Left renal pelvis (tissue), 4 donors: ENCODE measurements at regions not wholly inside any gene's neighbourhood (a gene's known extent, or its start where the extent isn't known, plus 50 kb on each side); places are given as distances from the start of the nearest gene placed in this dataset.

ENCODE experiments used
- DNase-seq, 4 donors: peaks; one replicate each; pipeline ENCODE4 v3.0.0-alpha.2; 2013; ENCODE audit warnings: low read depth in 4 of 4, low spot score in 3 of 4

DNA sequence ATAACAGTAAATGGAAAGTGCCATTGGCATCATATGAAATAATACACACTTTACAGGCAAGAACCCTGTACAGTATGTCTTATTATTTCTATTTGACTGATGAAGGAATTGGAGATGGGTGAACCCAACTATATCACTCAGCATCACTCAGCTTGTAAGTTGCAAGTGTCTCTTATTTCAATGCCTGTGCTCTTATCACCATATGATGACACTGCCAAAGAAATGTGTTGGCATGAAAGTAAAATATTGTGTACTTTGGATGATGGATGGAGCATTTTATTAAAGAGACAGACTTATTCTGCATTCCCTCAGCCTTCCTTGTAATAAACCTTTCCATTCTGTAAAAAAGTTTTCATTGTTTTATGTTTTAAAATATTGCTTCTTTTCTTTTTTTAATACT, 927.5 kb upstream of the VRK2 start:
- no peak for DNase-seq

GRCh38 chr2:57126410-57126809, 920.2 kb upstream of the VRK2 start:
- no peak for DNase-seq

- no peak for DNase-seq
Measured at GRCh38 chr2:57139179-57139578, 907.4 kb upstream of the VRK2 start.

DNA sequence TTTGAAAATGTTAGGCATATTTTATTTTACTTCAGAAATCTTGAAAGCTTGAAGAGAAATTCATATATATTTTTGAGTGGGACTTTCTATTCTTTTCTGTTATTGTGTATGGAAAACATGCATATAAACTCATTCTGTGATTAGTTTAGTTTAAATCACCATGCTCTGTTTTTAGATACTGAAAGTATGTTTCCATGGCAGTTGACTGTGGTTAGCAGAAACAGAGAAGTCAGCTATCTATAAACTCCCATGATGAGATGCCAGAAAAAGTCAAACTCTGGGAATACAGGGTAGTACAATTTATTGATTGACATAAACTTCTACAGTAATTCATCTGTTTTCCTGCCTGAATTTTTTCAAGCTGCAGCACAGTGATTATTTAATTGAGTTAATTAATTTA, 905.3 kb upstream of the VRK2 start:
- DNase-seq: no peak

DNA sequence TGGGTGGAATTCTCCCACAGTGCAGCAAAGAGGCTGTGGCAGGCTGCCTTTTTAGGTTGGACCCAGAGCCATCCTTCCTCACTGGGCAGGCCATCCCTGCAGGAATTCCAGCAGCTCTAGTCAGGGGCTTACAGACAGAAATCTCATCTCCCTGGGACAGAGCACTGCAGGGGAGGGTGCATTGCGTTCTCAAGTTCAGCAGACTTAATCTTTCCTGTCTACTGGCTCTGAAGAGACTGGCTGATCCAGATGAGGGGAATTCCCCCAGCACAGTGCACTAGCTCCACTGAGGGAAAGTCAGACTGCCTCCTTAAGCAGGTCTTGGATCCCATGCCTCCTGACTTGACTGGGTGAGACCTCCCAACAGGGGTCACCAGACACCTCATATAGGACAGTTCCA, 899.7 kb upstream of the VRK2 start:
- DNase-seq: no peak

- DNase-seq: no peak
Measured at GRCh38 chr2:57156231-57156924, 890.2 kb upstream of the VRK2 start.

DNA sequence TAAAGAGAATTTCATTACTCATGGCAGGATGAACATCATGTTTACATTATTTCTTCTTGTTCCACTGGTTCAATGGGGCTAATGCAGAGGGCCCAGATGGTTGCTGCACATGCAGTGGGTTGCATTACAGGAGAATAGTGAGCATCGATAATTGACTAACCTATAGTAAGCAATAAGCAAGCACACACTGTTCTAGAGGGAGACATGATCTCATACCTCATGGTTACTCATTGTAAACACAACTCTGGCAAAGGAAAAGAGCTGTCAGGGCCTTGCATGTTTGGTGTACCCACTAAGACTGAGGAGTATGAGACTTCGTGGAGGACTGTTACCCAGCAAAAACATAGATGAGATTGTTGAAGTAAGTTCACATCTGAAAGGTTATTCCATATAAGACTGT, 885.6 kb upstream of the VRK2 start:
- no peak for DNase-seq

DNA sequence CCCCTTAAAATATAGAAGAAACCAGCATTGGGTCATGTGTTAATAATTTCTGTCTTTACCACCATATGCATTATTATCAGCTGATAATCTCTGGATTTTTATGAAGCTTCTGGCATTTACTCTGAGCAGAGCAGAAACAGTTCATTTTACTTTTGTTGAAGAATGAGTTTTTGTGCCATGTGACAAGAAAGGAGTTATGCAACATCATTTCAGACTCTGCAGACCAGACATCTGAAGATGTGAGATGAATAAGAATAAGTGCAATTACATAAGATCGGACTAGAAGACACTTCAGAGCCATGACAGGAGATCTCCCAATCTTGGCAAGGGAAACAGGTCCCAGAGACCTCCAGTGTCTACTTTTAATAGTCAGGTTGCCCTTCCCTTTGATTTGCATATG, 869.4 kb upstream of the VRK2 start:
- no peak for DNase-seq

GRCh38 chr2:57180042-57180567, 866.5 kb upstream of the VRK2 start:
- no peak for DNase-seq

DNA sequence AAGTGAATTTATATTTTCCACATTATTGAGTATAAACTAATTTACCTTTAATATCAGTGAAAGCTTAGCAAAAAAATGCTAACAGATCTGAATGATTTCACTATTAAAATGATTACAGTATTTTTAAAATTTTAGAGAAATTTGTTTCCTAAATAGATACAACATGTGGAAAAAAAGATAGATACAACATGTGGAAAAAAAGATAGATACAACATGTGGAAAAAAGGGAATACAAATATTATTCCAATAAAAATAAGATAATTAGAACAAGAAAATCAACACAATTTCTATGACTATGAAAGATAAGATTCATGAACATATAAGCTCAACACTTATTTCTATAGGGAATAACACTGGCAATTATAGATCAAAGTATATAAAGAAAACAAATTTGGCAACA, 865.9 kb upstream of the VRK2 start:
- DNase-seq: no peak

DNA sequence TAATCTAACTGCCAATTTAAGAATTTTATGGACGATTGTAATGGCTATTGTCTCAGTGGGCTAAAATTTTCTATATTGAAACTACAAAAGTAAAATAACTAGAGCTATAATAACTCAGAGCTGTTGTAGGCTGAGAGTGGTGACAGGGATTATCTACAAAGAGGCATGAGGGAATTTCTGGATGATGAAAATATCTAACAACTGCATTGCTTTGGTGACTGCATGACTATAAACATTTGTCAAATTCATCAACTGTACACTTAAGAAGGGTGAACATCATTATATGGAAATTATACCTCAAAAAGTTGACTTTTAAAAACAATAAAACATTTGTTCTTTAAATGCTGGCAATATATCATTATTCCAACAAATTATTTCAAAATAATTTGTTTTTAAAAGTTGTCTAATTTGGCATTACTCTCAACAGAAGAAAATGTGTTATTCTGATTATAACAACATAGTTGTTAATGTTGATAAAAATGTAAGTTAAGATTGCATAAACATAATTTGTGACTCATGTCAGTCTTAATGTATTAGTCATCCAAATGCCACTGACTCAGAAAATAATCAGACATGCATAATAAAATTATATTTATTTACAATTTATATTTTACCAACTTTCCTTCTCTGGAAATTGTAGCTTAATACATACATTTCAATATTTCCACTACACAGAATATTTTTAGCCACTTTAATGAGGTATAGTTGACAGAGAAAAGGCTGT, 865.1 kb upstream of the VRK2 start:
- DNase-seq: no peak

DNA sequence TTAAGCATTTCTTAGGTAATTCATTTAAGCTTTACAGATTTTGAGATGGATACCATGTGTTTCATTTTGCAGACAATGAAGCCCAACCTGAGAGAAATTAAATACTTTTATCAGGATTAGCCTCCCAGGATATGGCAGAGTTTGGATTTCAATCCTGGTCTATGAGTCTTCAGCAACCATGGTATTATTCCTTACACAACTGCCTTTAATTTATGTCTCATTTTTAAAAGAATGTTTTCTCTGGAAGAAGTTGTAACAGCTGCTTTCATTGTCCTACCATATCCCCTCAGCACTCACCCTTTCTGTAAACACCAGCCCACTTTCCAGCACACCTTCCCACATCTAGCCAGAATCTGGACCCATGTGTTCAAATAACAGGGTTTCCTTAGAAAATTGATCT, 863.7 kb upstream of the VRK2 start:
- no peak for DNase-seq

- DNase-seq: no peak
Measured at GRCh38 chr2:57185568-57185967, 861.0 kb upstream of the VRK2 start.

- no peak for DNase-seq
Measured at GRCh38 chr2:57190007-57190406, 856.6 kb upstream of the VRK2 start.

- DNase-seq: no peak
Measured at GRCh38 chr2:57199663-57200062, 846.9 kb upstream of the VRK2 start.

- no peak for DNase-seq
Measured at GRCh38 chr2:57204364-57204763, 842.2 kb upstream of the VRK2 start.

GRCh38 chr2:57205241-57205640, 841.4 kb upstream of the VRK2 start:
- no peak for DNase-seq

- DNase-seq: no peak
Measured at GRCh38 chr2:57207191-57207590, 839.4 kb upstream of the VRK2 start.

DNA sequence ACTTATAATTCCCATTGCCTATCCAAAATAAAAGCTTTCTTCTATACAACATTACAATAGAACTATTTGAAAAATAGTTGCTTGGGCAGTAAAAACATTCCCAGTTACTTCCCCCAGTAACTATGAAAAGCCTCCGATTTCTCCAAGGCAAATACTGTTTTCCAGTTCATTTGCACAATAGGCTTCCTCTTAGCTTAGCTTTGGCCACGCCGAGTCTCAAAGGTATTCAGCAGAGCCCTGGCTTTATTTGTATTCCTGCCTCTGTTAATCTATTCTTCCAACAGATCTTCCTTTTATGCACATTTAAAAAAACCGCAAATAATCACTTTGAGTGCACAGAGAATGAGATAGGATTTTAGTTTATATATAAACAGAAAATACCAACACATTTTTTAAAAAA, 836.8 kb upstream of the VRK2 start:
- no peak for DNase-seq

GRCh38 chr2:57210855-57211254, 835.8 kb upstream of the VRK2 start:
- no peak for DNase-seq

- no peak for DNase-seq
Measured at GRCh38 chr2:57217013-57217412, 829.6 kb upstream of the VRK2 start.

DNA sequence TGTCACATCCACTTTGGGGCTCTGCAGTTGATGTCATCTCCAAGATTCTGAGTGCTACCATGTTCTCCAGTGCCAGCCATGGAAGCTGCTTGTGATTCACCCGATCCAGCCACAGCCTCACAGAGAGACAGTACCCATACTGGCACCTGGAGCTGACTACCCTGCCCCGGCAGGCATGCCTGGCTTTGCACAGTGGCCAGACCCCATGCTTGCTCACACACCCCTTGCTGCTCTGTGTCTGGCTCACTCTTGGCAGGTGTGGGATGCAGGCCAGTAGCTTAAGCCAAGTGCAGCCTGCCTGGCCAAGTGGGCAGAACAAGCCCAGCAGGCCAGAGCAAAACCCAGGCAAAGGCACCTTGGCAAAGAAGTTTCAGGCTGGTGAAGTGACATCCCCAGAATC, 828.4 kb upstream of the VRK2 start:
- no peak for DNase-seq
